GM13977 (cell line): ENCODE measurements at regions not wholly inside any gene's neighbourhood (a gene's known extent, or its start where the extent isn't known, plus 50 kb on each side); places are given as distances from the start of the nearest gene placed in this dataset.

ENCODE experiments used
- DNase-seq: peaks from one replicate; pipeline ENCODE4 v3.0.0; 2012; ENCODE audit warnings: low spot score
- CTCF ChIP-seq: IDR thresholded peaks from 2 replicates; pipeline ENCODE4 v1.5.1; 2012; ENCODE audit warnings: mild to moderate bottlenecking, control low read depth; ENCODE audit not compliant: insufficient read depth; ENCODE audit errors: extremely low read depth, missing control alignments
- in situ Hi-C: fragments of 300-500 bp; cut with MboI; formaldehyde crosslinking; loops from one replicate; pipeline ENCODE4 v1.12.0; 2022; ENCODE audit warnings: low sequenced_read_pairs, low pct_unique_long_range_greater_than_20kb, mixed read lengths, inconsistent platforms; ENCODE audit not compliant: unreplicated experiment

- in situ Hi-C loops: no loop called here
- TF ChIP-seq CTCF: no peak
- DNase-seq: no peak
Observed at GRCh38 chr12:43245947-43246346, 306.1 kb downstream of the ADAMTS20 start.

- no peak for TF ChIP-seq CTCF
- no peak for DNase-seq
- in situ Hi-C loops: no loop called here
Observed at GRCh38 chr12:43241986-43242385, 310.0 kb downstream of the ADAMTS20 start.

GRCh38 chr12:43238281-43238680, 313.7 kb downstream of the ADAMTS20 start:
- in situ Hi-C loops: no loop called here
- DNase-seq: no peak
- TF ChIP-seq CTCF: no peak

- in situ Hi-C loops: no loop called here
- no peak for TF ChIP-seq CTCF
- no peak for DNase-seq
Observed at GRCh38 chr12:43237238-43237879, 314.6 kb downstream of the ADAMTS20 start.

- no peak for TF ChIP-seq CTCF
- in situ Hi-C loops: no loop called here
Observed at GRCh38 chr12:43235721-43236120, 316.3 kb downstream of the ADAMTS20 start.

GRCh38 chr12:43233861-43234260, 318.1 kb downstream of the ADAMTS20 start:
- no peak for TF ChIP-seq CTCF
- no peak for DNase-seq
- in situ Hi-C loops: no loop called here

More at GRCh38 chr12:43235721-43236120, 316.3 kb downstream of the ADAMTS20 start:
- DNase-seq: no peak
